ENCODE measurements at regions not wholly inside any gene's neighbourhood (a gene's known extent, or its start where the extent isn't known, plus 50 kb on each side); places are given as distances from the start of the nearest gene placed in this dataset.

GRCh38 chr14:87522575-87522974 is 470.4 kb downstream of the GALC start:
- H3K27ac ChIP-seq (ENCODE audit: low read length), result no peak overlapping the region
- H3K27me3 ChIP-seq (ENCODE audit: low read depth, low read length), result no peaks in the 10 kb centered on the region
- no peaks in the 10 kb centered on the region for H3K4me1 ChIP-seq (ENCODE audit: control insufficient read depth in 1 of 2, insufficient read depth in 2 of 2, low read length in 2 of 2)
- no peak overlapping the region for H3K4me3 ChIP-seq (ENCODE audit: low read depth in 1 of 2, low read length in 2 of 2)
- no peaks in the 10 kb centered on the region for H3K9me3 ChIP-seq (ENCODE audit: control insufficient read depth in 1 of 2, low read length in 2 of 2)
- H3K36me3 ChIP-seq (ENCODE audit: control insufficient read depth in 1 of 2, insufficient read depth in 2 of 2, low read length in 2 of 2), result no peaks in the 10 kb centered on the region

- Histone ChIP-seq H3K4me1 (ENCODE audit: control insufficient read depth in 1 of 2, insufficient read depth in 2 of 2, low read length in 2 of 2) (no peaks in the 10 kb centered on the region), H3K27me3 (ENCODE audit: low read depth, low read length) (no peaks in the 10 kb centered on the region), H3K36me3 (ENCODE audit: control insufficient read depth in 1 of 2, insufficient read depth in 2 of 2, low read length in 2 of 2) (no peaks in the 10 kb centered on the region), H3K9me3 (ENCODE audit: control insufficient read depth in 1 of 2, low read length in 2 of 2) (no peaks in the 10 kb centered on the region), H3K4me3 (ENCODE audit: low read depth in 1 of 2, low read length in 2 of 2) (no peak overlapping the region), H3K27ac (ENCODE audit: low read length) (no peak overlapping the region)
These were observed 484.6 kb downstream of the GALC start for GRCh38 chr14:87508333-87508732.

GRCh38 chr14:87503711-87504110 is 489.3 kb downstream of the GALC start:
- no peaks in the 10 kb centered on the region for H3K4me1 ChIP-seq (ENCODE audit: control insufficient read depth in 1 of 2, insufficient read depth in 2 of 2, low read length in 2 of 2)
- H3K9me3 ChIP-seq (ENCODE audit: control insufficient read depth in 1 of 2, low read length in 2 of 2), result no peaks in the 10 kb centered on the region
- no peaks in the 10 kb centered on the region for H3K27me3 ChIP-seq (ENCODE audit: low read depth, low read length)
- no peak overlapping the region for H3K4me3 ChIP-seq (ENCODE audit: low read depth in 1 of 2, low read length in 2 of 2)
- H3K36me3 ChIP-seq (ENCODE audit: control insufficient read depth in 1 of 2, insufficient read depth in 2 of 2, low read length in 2 of 2), result no peaks in the 10 kb centered on the region
- H3K27ac ChIP-seq (ENCODE audit: low read length), result no peak overlapping the region

- Histone ChIP-seq H3K27me3 (ENCODE audit: low read depth, low read length) (no peaks in the 10 kb centered on the region), H3K36me3 (ENCODE audit: control insufficient read depth in 1 of 2, insufficient read depth in 2 of 2, low read length in 2 of 2) (no peaks in the 10 kb centered on the region), H3K27ac (ENCODE audit: low read length) (no peak overlapping the region), H3K9me3 (ENCODE audit: control insufficient read depth in 1 of 2, low read length in 2 of 2) (no peaks in the 10 kb centered on the region), H3K4me1 (ENCODE audit: control insufficient read depth in 1 of 2, insufficient read depth in 2 of 2, low read length in 2 of 2) (no peaks in the 10 kb centered on the region), H3K4me3 (ENCODE audit: low read depth in 1 of 2, low read length in 2 of 2) (no peak overlapping the region)
These were observed 495.7 kb downstream of the GALC start for GRCh38 chr14:87497301-87497700.

GRCh38 chr14:87494010-87494409 is 499.0 kb downstream of the GALC start:
- Histone ChIP-seq H3K4me1 (ENCODE audit: control insufficient read depth in 1 of 2, insufficient read depth in 2 of 2, low read length in 2 of 2) (no peaks in the 10 kb centered on the region), H3K4me3 (ENCODE audit: low read depth in 1 of 2, low read length in 2 of 2) (no peak overlapping the region), H3K27ac (ENCODE audit: low read length) (no peak overlapping the region), H3K36me3 (ENCODE audit: control insufficient read depth in 1 of 2, insufficient read depth in 2 of 2, low read length in 2 of 2) (no peaks in the 10 kb centered on the region), H3K27me3 (ENCODE audit: low read depth, low read length) (no peaks in the 10 kb centered on the region), H3K9me3 (ENCODE audit: control insufficient read depth in 1 of 2, low read length in 2 of 2) (no peaks in the 10 kb centered on the region)

- Histone ChIP-seq H3K4me1 (ENCODE audit: control insufficient read depth in 1 of 2, insufficient read depth in 2 of 2, low read length in 2 of 2) (no peaks in the 10 kb centered on the region), H3K27ac (ENCODE audit: low read length) (no peak overlapping the region), H3K9me3 (ENCODE audit: control insufficient read depth in 1 of 2, low read length in 2 of 2) (no peaks in the 10 kb centered on the region), H3K4me3 (ENCODE audit: low read depth in 1 of 2, low read length in 2 of 2) (no peak overlapping the region), H3K36me3 (ENCODE audit: control insufficient read depth in 1 of 2, insufficient read depth in 2 of 2, low read length in 2 of 2) (no peaks in the 10 kb centered on the region), H3K27me3 (ENCODE audit: low read depth, low read length) (no peaks in the 10 kb centered on the region)
These were observed 500.4 kb downstream of the GALC start for GRCh38 chr14:87492561-87492960.

- Histone ChIP-seq H3K27me3 (ENCODE audit: low read depth, low read length) (no peaks in the 10 kb centered on the region), H3K4me1 (ENCODE audit: control insufficient read depth in 1 of 2, insufficient read depth in 2 of 2, low read length in 2 of 2) (no peaks in the 10 kb centered on the region), H3K36me3 (ENCODE audit: control insufficient read depth in 1 of 2, insufficient read depth in 2 of 2, low read length in 2 of 2) (no peaks in the 10 kb centered on the region)
These were observed 501.2 kb downstream of the GALC start for GRCh38 chr14:87491816-87492215.

GRCh38 chr14:87489196-87489819 is 503.7 kb downstream of the GALC start:
- no peak overlapping the region for H3K27ac ChIP-seq (ENCODE audit: low read length)
- H3K9me3 ChIP-seq (ENCODE audit: control insufficient read depth in 1 of 2, low read length in 2 of 2), result no peaks in the 10 kb centered on the region
- no peaks in the 10 kb centered on the region for H3K4me1 ChIP-seq (ENCODE audit: control insufficient read depth in 1 of 2, insufficient read depth in 2 of 2, low read length in 2 of 2)

More at GRCh38 chr14:87491816-87492215, 501.2 kb downstream of the GALC start:
- Histone ChIP-seq H3K4me3 (ENCODE audit: low read depth in 1 of 2, low read length in 2 of 2) (no peak overlapping the region), H3K9me3 (ENCODE audit: control insufficient read depth in 1 of 2, low read length in 2 of 2) (no peaks in the 10 kb centered on the region), H3K27ac (ENCODE audit: low read length) (no peak overlapping the region)

GRCh38 chr14:87483271-87484260 is 509.4 kb downstream of the GALC start:
- Histone ChIP-seq H3K36me3 (ENCODE audit: control insufficient read depth in 1 of 2, insufficient read depth in 2 of 2, low read length in 2 of 2) (no peaks in the 10 kb centered on the region), H3K27ac (ENCODE audit: low read length) (no peak overlapping the region), H3K4me1 (ENCODE audit: control insufficient read depth in 1 of 2, insufficient read depth in 2 of 2, low read length in 2 of 2) (no peaks in the 10 kb centered on the region), H3K9me3 (ENCODE audit: control insufficient read depth in 1 of 2, low read length in 2 of 2) (no peaks in the 10 kb centered on the region), H3K4me3 (ENCODE audit: low read depth in 1 of 2, low read length in 2 of 2) (no peak overlapping the region), H3K27me3 (ENCODE audit: low read depth, low read length) (no peaks in the 10 kb centered on the region)

More at GRCh38 chr14:87489196-87489819, 503.7 kb downstream of the GALC start:
- Histone ChIP-seq H3K4me3 (ENCODE audit: low read depth in 1 of 2, low read length in 2 of 2) (no peak overlapping the region), H3K36me3 (ENCODE audit: control insufficient read depth in 1 of 2, insufficient read depth in 2 of 2, low read length in 2 of 2) (no peaks in the 10 kb centered on the region), H3K27me3 (ENCODE audit: low read depth, low read length) (no peaks in the 10 kb centered on the region)

- Histone ChIP-seq H3K4me1 (ENCODE audit: control insufficient read depth in 1 of 2, insufficient read depth in 2 of 2, low read length in 2 of 2) (no peaks in the 10 kb centered on the region), H3K27ac (ENCODE audit: low read length) (no peak overlapping the region), H3K27me3 (ENCODE audit: low read depth, low read length) (no peaks in the 10 kb centered on the region), H3K4me3 (ENCODE audit: low read depth in 1 of 2, low read length in 2 of 2) (no peak overlapping the region), H3K9me3 (ENCODE audit: control insufficient read depth in 1 of 2, low read length in 2 of 2) (no peaks in the 10 kb centered on the region), H3K36me3 (ENCODE audit: control insufficient read depth in 1 of 2, insufficient read depth in 2 of 2, low read length in 2 of 2) (no peaks in the 10 kb centered on the region)
These were observed 524.5 kb downstream of the GALC start for GRCh38 chr14:87468531-87468930.

GRCh38 chr14:87467578-87467977 is 525.4 kb downstream of the GALC start:
- H3K27me3 ChIP-seq (ENCODE audit: low read depth, low read length), result no peaks in the 10 kb centered on the region
- no peaks in the 10 kb centered on the region for H3K9me3 ChIP-seq (ENCODE audit: control insufficient read depth in 1 of 2, low read length in 2 of 2)
- H3K4me3 ChIP-seq (ENCODE audit: low read depth in 1 of 2, low read length in 2 of 2), result no peak overlapping the region
- H3K36me3 ChIP-seq (ENCODE audit: control insufficient read depth in 1 of 2, insufficient read depth in 2 of 2, low read length in 2 of 2), result no peaks in the 10 kb centered on the region
- no peaks in the 10 kb centered on the region for H3K4me1 ChIP-seq (ENCODE audit: control insufficient read depth in 1 of 2, insufficient read depth in 2 of 2, low read length in 2 of 2)
- H3K27ac ChIP-seq (ENCODE audit: low read length), result no peak overlapping the region

Data from muscle layer of duodenum (tissue), 2 donors.